ENCODE measurements at regions not wholly inside any gene's neighbourhood (a gene's known extent, or its start where the extent isn't known, plus 50 kb on each side); places are given as distances from the start of the nearest gene placed in this dataset.
"Not testable (repeated sequence)": the region's sequence is repeated elsewhere in the genome, so short reads cannot be mapped to it uniquely, and the experiment has no call there.

DNA sequence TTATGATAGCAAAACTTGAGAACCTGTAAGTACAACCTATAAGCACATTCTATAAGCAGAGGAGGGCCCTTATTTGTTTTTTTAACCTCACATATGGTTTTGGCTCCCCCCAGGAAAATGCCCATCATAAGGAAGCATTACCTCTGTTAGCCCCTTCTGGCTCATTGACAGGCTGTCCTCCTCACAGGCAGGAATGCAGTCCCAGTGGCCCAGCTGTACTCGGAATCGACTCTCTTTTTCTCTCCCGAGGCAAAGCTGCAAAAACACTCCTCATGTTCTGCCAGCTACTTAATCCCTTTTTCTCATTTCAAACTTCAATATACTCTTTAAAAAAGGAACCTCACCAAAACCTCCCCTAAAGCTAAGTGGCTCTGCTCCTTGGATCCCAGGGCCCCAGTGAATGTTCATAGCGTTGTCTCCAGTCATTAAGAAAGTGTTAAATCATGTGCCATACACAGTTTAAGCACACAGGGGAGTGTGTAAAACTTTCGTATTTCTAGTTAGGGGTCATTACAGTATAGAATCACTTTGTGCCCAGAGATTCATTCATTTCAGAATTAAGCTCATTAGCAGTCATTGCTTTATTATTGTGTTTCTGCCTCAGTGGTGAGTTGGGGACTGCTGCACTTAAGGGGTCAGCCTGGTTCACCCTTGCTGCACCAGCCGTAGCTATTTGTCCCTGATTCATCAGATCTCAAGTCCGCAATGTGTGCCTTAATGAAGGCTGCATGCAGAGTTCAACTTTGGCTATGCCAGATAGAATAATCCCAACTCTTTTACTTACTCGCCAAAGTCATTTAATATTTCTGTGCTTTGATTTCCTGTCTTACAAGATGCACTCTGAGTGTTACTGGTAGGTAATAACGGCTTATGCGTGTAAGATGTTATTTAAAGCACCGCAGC lies 57.6 kb downstream of the JRKL start:
- no peak for DNase-seq (ENCODE audit: low spot score)

- no peak for DNase-seq (ENCODE audit: low spot score)
Observed at GRCh38 chr11:96448225-96448624, 58.4 kb downstream of the JRKL start.

DNA sequence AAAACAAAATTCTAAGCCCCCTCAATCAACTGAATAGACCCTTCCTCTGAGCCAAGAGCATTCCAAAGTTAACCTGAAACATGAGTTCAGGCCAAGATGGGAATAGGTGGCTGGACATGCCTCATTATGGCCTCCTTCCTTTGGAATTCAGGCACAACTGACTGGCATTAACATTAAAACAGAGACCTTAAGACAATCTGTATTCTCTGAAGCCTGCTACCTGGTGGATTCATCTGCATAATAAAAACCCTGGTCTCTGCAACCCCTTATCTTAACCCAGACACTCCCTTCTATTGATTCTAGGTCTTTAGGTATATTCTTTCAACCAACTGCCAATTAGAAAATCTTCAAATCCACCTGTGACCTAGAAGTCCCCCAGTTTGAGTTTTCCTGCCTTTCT lies 66.3 kb downstream of the JRKL start:
- no peak for DNase-seq (ENCODE audit: low spot score)

- no peak for DNase-seq (ENCODE audit: low spot score)
Observed at GRCh38 chr11:96459751-96460150, 69.9 kb downstream of the JRKL start.

DNA sequence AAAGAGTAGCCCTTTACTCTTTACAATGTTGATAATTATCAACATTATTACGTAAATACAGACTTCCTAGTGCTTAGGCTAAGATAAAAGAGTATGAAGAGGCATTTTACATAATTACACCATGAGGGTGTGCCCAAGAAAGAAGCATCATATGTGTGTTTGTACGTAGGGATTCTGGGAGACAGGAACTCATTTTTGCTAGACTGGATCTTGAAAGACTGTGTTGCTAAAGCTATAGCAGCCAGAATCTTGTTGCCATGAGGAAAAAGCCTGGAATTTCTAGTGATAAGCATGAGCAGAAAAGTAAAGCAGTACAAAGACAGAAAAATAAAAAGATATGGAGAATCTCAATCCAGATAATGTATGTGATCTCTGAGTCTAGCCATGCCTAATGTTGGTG lies 72.1 kb downstream of the JRKL start:
- DNase-seq (ENCODE audit: low spot score) = no peak

- peak; percentile 78 for DNase-seq (ENCODE audit: low spot score)
Observed at GRCh38 chr11:96464700-96465307, 75.0 kb downstream of the JRKL start.

DNA sequence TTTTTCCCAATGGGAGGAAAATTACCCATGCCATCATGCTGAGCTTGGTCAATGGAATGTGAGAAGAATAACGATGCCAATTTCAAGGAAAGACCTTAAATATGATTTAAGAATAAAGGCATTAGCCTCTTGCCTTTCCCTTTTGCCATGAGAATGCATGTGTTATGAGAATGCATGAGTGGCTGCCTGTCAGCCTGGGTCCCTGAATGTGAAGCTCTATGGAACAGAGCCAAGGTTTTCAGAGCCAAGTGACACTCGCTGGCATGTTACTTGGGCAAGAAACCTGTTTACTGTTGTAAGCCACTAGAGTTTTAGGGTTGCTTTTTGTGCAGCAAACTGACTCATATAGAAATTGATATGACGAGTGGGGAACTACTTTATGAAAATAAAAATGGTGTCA lies 75.7 kb downstream of the JRKL start:
- DNase-seq (ENCODE audit: low spot score) = no peak

- no peak for DNase-seq (ENCODE audit: low spot score)
Observed at GRCh38 chr11:96466607-96467006, 76.8 kb downstream of the JRKL start.

DNA sequence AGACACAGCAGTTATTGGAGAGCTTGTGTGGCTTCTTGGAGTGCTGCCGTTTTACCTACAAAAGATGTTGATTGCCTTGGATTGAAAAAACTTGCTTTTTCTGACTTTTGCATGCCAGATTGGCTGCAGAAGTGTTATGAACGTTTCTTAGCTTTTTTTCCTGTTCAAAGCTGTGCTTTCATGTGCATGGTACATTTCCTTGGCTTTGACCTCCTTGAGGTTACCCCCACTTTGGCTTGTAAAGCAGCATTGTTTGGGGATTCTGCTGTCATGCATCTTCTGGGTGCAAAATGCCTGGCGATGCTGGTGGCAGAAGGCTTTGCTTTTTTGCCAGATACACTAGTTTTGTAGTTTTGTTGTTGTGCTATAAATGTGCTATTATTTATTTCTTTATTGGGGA lies 80.0 kb downstream of the JRKL start:
- DNase-seq (ENCODE audit: low spot score) = no peak

- no peak for DNase-seq (ENCODE audit: low spot score)
Observed at GRCh38 chr11:96470521-96470920, 80.7 kb downstream of the JRKL start.

GRCh38 chr11:96472085-96472484 lies 82.3 kb downstream of the JRKL start:
- DNase-seq (ENCODE audit: low spot score) = no peak

DNA sequence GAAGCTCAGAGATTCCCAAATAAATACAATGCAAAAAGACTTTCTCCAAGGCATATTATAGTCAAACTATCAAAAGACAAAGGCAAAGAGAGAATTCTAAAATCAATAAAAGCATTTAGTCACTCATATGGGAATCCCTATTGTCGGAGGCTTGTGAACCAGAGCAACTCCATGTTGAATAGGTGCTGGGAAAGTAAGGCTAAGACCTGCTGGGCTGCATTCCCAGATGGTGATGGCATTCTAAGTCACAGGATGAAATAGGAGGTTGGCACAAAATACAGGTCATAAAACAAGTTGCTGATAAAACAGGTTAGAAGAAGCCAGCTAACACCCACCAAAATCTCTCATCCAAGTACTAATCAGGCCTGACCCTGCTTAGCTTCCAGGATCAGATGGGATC lies 84.5 kb downstream of the JRKL start:
- no peak for DNase-seq (ENCODE audit: low spot score)

DNA sequence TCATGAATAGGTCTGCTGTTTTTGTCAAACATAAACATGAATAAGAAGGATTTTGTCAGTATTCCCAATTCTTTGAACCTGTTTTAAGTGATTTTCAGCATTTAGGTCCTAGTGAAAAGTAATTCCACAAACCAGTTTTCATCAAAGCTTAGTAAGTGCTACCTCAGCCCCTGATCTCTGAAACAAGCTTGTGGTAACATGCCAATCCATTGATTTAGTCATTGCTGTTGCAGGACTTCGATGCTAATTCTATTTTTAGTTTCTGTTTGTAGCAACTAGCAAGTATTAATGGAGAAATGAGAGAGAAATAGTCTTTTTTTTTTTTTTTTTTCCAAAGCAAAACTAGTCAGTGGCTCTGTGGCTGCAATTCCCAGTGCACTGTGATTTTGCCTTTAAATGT lies 91.4 kb downstream of the JRKL start:
- no peak for DNase-seq (ENCODE audit: low spot score)

- DNase-seq (ENCODE audit: low spot score) = no peak
Observed at GRCh38 chr11:96481771-96482170, 92.0 kb downstream of the JRKL start.

- no peak for DNase-seq (ENCODE audit: low spot score)
Observed at GRCh38 chr11:96482193-96482592, 92.4 kb downstream of the JRKL start.

- no peak for DNase-seq (ENCODE audit: low spot score)
Observed at GRCh38 chr11:96483374-96483955, 93.7 kb downstream of the JRKL start.

GRCh38 chr11:96484361-96484760 lies 94.5 kb downstream of the JRKL start:
- DNase-seq (ENCODE audit: low spot score) = no peak

DNA sequence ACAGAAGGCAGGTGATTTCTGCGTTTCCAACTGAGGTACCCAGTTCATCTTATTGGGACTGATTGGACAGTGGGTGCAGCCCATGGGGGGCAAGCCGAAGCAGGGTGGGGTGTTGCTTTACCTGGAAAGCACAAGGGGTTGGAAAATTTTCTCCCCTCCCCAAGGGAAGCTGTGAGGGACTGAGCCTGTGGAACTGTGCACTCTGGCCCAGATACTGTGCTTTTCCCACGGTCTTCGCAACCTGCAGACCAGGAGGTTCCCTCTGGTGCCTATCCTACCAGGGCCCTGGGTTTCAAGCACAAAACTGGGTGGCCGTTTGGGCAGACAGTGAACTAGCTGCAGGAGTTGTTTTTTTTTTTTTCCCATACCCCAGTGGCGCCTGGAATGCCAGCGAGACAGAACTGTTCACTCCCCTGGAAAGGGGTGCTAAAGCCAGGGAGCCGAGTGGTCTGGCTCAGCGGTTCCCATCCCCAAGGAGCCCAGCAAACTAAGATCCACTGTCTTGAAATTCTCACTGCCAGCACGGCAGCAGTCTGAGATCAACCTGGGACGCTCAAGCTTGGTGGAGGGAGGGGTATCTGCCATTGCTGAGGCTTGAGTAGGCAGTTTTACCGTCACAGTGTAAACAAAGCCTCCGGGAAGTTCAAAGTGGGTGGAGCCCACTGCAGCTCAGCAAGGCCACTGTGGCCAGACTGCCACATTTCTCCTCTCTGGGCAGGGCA lies 97.2 kb downstream of the JRKL start:
- no peak for DNase-seq (ENCODE audit: low spot score)

DNA sequence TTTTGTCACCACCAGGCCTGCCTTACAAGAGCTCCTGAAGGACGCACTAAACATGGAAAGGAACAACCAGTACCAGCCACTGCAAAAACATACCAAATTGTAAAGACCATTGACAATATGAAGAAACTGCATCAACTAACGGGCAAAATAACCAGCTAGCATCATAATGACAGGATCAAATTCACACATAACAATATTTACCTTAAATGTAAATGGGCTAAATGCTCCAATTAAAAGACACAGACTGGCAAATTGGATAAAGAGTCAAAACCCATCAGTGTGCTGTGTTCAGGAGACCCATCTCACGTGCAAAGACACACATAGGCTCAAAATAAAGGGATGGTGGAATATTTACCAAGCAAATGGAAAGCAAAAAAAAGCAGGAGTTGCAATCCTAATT lies 99.1 kb downstream of the JRKL start:
- not testable (repeated sequence) for DNase-seq (ENCODE audit: low spot score)

GRCh38 chr11:96500440-96500839 lies 110.6 kb downstream of the JRKL start:
- no peak for DNase-seq (ENCODE audit: low spot score)

DNA sequence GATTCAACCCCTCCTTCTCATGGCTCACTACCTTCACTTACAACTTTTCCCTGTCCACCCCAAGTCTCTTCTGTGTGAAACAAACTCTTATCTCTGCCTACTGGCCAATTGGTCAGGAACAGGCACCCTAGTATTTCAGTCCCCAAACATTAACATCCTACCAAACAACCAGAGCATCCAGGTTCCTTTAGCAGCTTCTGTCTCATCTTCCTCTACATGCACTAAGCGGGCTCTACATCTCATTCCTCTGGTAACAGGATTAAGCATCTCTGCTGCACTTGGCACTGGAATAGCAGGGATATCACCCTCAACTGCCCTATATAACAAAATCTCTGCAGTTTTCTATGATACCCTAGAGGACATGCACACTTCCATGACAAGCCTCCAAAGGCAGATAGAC lies 116.2 kb downstream of the JRKL start:
- DNase-seq (ENCODE audit: low spot score) = no peak

DNA sequence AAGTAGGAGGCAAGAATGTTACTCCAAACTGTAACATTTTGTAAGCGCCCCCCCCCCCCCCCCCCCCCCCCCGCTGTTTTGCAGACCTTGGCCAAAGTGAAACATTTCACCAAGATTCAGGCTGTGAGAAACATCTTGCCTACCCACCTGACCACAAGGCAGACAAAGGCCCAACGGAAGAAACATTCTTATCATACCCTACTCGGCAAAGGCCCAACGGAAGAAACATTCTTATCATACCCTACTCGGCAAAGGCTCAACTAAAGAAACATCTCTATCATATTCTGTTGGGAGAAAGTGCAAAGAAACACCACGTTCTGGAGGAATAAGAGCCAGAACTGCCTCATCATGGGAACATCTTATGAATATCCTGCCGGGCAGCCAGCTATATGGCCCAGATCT lies 117.1 kb downstream of the JRKL start:
- DNase-seq (ENCODE audit: low spot score) = no peak

DNA sequence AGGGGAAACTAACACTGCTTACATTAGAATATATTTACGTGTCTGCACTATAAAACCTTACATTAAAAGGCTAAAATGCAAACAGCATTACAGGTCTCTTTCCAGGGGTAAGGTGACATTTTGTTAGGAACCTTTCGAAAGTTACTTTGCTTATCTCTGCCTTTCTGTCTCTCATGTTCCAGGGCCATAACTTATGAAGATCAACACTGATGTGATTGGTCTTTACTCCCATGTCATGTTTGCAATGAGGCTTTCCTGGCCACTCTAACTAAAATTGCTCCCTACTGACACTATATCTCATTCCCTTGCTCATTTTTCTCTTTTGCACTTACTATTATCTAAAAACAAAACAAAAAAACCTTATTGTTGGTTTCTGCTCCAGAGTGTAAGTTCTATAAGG lies 119.0 kb downstream of the JRKL start:
- DNase-seq (ENCODE audit: low spot score) = no peak
